Peyer's patch (tissue), 4 donors: ENCODE measurements at regions not wholly inside any gene's neighbourhood (a gene's known extent, or its start where the extent isn't known, plus 50 kb on each side); places are given as distances from the start of the nearest gene placed in this dataset.

ENCODE experiments used
- DNase-seq, 3 donors: peaks; one replicate each; pipeline ENCODE4 v3.0.0-alpha.2; 2017 to 2019
- H3K27ac ChIP-seq, 4 donors: fragments of 200-600 bp; sonication (generic); one replicate each; pipeline ENCODE4 v1.5.1; 2016 to 2019
- H3K27me3 ChIP-seq, 2 donors: fragments of 200-600 bp; sonication (generic); one replicate each; pipeline ENCODE4 v1.5.1; 2019
- H3K36me3 ChIP-seq, 3 donors: fragments of 200-600 bp; sonication (generic); one replicate each; pipeline ENCODE4 v1.5.1; 2016 to 2019
- H3K4me1 ChIP-seq, 4 donors: fragments of 200-600 bp; sonication (generic); one replicate each; pipeline ENCODE4 v1.5.1; 2016 to 2019
- H3K4me3 ChIP-seq, 4 donors: fragments of 200-600 bp; sonication (generic); 1 replicate in 3 of 4; 2 replicates in 1 of 4; pipeline ENCODE4 v1.5.1; 2016 to 2019; ENCODE audit warnings: mild to moderate bottlenecking in 1 of 4
- H3K9me3 ChIP-seq, 4 donors: fragments of 200-600 bp; sonication (generic); one replicate each; pipeline ENCODE4 v1.5.1; 2016 to 2019; ENCODE audit warnings: mild to moderate bottlenecking in 1 of 4
- POLR2A ChIP-seq, 2 donors: fragments of 450-650 bp; IDR thresholded peaks; one replicate each; pipeline ENCODE4 v1.5.1; 2017; ENCODE audit warnings: antibody characterized with exemption in 2 of 2, mild to moderate bottlenecking in 2 of 2, moderate library complexity in 2 of 2
- TF ChIP-seq, protein P1 (sequence below), 6 experiments: fragments of 450-650 bp in 4 of 6; fragments of 200-600 bp in 2 of 6; sonication (generic) in 1 of 6; IDR thresholded peaks; one replicate each; pipeline ENCODE4 v1.5.1; 2017 to 2019; ENCODE audit warnings: antibody characterized with exemption in 6 of 6, mild to moderate bottlenecking in 3 of 6, moderate library complexity in 1 of 6

DNA sequence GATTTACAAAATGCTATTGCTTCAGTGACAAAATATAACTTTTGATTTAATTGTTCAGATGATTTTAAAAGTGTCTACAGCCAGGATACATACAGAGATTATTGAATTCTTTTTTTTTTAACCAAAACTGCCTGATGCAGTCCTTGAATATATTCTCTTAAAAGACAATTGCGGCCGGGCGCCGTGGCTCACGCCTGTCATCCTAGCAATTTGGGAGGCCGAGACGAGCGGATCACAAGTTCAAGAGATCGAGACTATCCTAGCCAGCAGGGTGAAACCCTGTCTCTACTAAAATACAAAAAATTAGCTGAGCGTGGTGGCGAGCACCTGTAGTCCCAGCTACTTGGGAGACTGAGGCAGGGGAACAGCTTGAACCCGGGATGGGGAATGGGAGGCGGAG, 497.0 kb upstream of the FSIP2 start:
- H3K4me3 ChIP-seq = no peak overlapping the region

DNA sequence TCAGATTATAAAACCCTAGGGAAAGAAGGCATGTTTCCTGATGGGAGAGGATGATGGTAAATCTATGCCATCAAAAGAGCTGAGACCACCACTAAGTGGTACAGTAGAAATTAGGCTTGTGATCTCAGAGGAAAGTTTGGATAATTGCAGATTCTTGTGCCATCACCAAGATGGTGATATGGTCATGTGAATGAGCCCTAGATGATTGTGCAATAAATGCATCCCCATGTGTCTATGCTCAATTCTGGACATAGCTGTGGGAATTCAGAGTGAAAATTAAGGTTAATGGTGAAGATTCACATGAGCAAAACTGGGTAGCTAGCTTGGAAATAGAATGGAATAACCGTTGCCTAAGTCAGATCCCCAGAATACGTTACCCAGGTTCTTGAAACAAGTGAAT, 496.1 kb upstream of the FSIP2 start:
- no peaks in the 10 kb centered on the region for H3K36me3 ChIP-seq
- no peak for TF ChIP-seq POLR2A (IDR thresholded peaks at IDR 0.05)
- TF ChIP-seq, protein P1, sequence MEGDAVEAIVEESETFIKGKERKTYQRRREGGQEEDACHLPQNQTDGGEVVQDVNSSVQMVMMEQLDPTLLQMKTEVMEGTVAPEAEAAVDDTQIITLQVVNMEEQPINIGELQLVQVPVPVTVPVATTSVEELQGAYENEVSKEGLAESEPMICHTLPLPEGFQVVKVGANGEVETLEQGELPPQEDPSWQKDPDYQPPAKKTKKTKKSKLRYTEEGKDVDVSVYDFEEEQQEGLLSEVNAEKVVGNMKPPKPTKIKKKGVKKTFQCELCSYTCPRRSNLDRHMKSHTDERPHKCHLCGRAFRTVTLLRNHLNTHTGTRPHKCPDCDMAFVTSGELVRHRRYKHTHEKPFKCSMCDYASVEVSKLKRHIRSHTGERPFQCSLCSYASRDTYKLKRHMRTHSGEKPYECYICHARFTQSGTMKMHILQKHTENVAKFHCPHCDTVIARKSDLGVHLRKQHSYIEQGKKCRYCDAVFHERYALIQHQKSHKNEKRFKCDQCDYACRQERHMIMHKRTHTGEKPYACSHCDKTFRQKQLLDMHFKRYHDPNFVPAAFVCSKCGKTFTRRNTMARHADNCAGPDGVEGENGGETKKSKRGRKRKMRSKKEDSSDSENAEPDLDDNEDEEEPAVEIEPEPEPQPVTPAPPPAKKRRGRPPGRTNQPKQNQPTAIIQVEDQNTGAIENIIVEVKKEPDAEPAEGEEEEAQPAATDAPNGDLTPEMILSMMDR (IDR thresholded peaks at IDR 0.05) = no peak
- H3K27ac ChIP-seq = no peak overlapping the region
- no peaks in the 10 kb centered on the region for H3K4me1 ChIP-seq
- H3K4me3 ChIP-seq = no peak overlapping the region
- no peaks in the 10 kb centered on the region for H3K9me3 ChIP-seq
- DNase-seq = no peak
- no peaks in the 10 kb centered on the region for H3K27me3 ChIP-seq

More for the DNA sequence above, 497.0 kb upstream of the FSIP2 start:
- Histone ChIP-seq H3K9me3 (no peaks in the 10 kb centered on the region), H3K27me3 (no peaks in the 10 kb centered on the region), H3K4me1 (no peaks in the 10 kb centered on the region), H3K36me3 (no peaks in the 10 kb centered on the region), H3K27ac (no peak overlapping the region)
- DNase-seq = no peak
- no peak for TF ChIP-seq POLR2A (IDR thresholded peaks at IDR 0.05)
- TF ChIP-seq, protein P1 (IDR thresholded peaks at IDR 0.05) = no peak

DNA sequence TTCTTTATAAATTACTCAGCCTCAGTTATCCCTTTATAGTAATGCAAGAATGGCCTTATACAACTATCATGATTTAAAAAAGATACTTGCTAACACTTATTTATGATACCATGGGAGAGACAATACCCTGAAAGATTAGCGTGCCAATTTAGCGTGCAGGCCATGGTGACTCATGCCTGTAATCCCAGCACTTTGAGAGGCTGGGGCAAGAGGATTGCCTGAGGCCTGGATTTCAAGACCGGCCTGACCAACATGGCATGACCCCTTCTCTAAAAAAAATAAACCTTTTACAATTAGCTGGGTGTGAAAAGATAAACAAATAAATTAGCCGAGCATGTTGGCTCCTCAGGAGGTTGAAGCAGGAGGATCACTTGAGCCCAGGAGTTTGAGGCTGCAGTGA, 493.4 kb upstream of the FSIP2 start:
- H3K27ac ChIP-seq = no peak overlapping the region
- no peak for DNase-seq
- no peaks in the 10 kb centered on the region for H3K27me3 ChIP-seq
- no peaks in the 10 kb centered on the region for H3K36me3 ChIP-seq
- no peak for TF ChIP-seq POLR2A (IDR thresholded peaks at IDR 0.05)
- TF ChIP-seq, protein P1 (IDR thresholded peaks at IDR 0.05) = no peak
- H3K4me1 ChIP-seq = no peaks in the 10 kb centered on the region
- no peak overlapping the region for H3K4me3 ChIP-seq
- H3K9me3 ChIP-seq = no peaks in the 10 kb centered on the region

DNA sequence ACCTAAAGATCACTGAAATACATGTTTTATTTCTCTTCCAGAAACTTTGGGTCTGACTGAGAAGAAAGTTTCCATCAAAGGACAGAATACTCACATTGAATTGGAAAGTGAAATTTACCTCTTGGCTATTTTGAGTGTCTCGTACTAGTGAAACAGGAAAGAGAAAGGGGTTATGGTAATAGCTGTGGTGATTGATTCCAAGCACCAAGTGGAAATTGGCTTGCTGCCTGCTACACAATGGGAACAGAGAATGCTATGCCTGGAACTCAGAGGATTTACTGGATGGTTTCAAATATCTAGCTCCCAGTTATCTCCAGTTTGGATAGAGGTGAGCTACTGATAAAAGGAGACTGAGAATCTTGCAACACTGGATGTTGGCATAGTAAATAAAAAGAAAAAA, 492.8 kb upstream of the FSIP2 start:
- TF ChIP-seq, protein P1 (IDR thresholded peaks at IDR 0.05) = no peak
- TF ChIP-seq POLR2A (IDR thresholded peaks at IDR 0.05) = no peak
- no peaks in the 10 kb centered on the region for H3K9me3 ChIP-seq
- no peaks in the 10 kb centered on the region for H3K27me3 ChIP-seq
- no peak overlapping the region for H3K27ac ChIP-seq
- no peaks in the 10 kb centered on the region for H3K4me1 ChIP-seq
- DNase-seq = no peak
- no peaks in the 10 kb centered on the region for H3K36me3 ChIP-seq
- no peak overlapping the region for H3K4me3 ChIP-seq

DNA sequence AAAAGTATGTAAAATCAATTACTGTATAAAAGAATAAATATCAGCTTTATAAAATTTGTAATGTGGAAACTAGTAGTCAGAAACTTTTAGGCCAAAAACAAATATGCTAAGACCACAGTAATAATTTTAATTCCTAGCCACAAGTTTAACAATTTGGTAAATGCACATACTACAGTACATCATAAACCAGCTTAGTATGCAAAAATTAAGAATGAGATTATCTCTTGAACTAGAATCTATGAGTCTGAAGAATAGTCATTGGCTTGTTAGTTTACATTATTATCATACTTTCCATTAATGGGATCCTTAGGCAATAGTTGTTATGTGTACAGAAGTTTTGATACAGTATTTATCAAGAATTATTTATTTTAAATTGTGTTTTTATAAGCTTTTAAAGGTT, 491.9 kb upstream of the FSIP2 start:
- DNase-seq = no peak
- no peaks in the 10 kb centered on the region for H3K27me3 ChIP-seq
- TF ChIP-seq, protein P1 (IDR thresholded peaks at IDR 0.05) = no peak
- H3K27ac ChIP-seq = no peak overlapping the region
- H3K4me3 ChIP-seq = no peak overlapping the region
- no peaks in the 10 kb centered on the region for H3K4me1 ChIP-seq
- H3K9me3 ChIP-seq = no peaks in the 10 kb centered on the region
- no peaks in the 10 kb centered on the region for H3K36me3 ChIP-seq

DNA sequence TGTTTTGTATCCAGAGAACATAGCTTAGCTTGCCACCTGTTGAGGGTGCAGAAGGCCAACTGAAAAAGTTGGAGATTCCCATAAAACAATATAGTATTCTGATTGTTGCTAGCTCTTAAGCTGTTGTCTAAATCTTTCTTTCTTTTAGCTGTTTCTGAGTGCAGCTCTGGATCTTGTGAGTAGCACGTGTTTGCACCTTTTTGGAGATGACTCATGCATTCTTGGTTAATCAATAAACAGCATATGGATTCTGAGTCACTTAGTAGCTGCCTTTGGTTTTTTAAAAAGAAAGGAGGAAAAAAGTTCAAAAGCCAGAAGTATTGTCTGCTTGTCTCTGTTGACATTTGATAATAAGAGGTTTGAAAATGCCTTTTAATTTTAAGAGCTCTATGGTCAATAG, 483.0 kb upstream of the FSIP2 start:
- Histone ChIP-seq H3K4me3 (no peak overlapping the region), H3K27ac (no peak overlapping the region), H3K27me3 (no peaks in the 10 kb centered on the region), H3K36me3 (no peaks in the 10 kb centered on the region), H3K4me1 (no peaks in the 10 kb centered on the region), H3K9me3 (no peaks in the 10 kb centered on the region)
- DNase-seq = no peak
- TF ChIP-seq, protein P1 (IDR thresholded peaks at IDR 0.05) = no peak
- TF ChIP-seq POLR2A (IDR thresholded peaks at IDR 0.05) = no peak
